ENCODE measurements at regions not wholly inside any gene's neighbourhood (a gene's known extent, or its start where the extent isn't known, plus 50 kb on each side); places are given as distances from the start of the nearest gene placed in this dataset.
"Not testable (repeated sequence)": the region's sequence is repeated elsewhere in the genome, so short reads cannot be mapped to it uniquely, and the experiment has no call there.

GRCh38 chr4:12071316-12071715 lies 642.6 kb upstream of the HS3ST1 start:
- DNase-seq (ENCODE audit: low read depth), result no peak

GRCh38 chr4:12053966-12054365 lies 625.3 kb upstream of the HS3ST1 start:
- no peak for DNase-seq (ENCODE audit: low read depth)

GRCh38 chr4:12053556-12053955 lies 624.9 kb upstream of the HS3ST1 start:
- no peak for DNase-seq (ENCODE audit: low read depth)

- no peak for DNase-seq (ENCODE audit: low read depth)
Observed at GRCh38 chr4:12050357-12050756, 621.7 kb upstream of the HS3ST1 start.

GRCh38 chr4:12042818-12043217 lies 614.1 kb upstream of the HS3ST1 start:
- no peak for DNase-seq (ENCODE audit: low read depth)

- no peak for DNase-seq (ENCODE audit: low read depth)
Observed at GRCh38 chr4:12041828-12042227, 613.1 kb upstream of the HS3ST1 start.

GRCh38 chr4:12036450-12036849 lies 607.8 kb upstream of the HS3ST1 start:
- no peak for DNase-seq (ENCODE audit: low read depth)

GRCh38 chr4:12028258-12028657 lies 599.6 kb upstream of the HS3ST1 start:
- DNase-seq (ENCODE audit: low read depth), result no peak

GRCh38 chr4:12022409-12022808 lies 593.7 kb upstream of the HS3ST1 start:
- no peak for DNase-seq (ENCODE audit: low read depth)

- no peak for DNase-seq (ENCODE audit: low read depth)
Observed at GRCh38 chr4:12016729-12017128, 588.0 kb upstream of the HS3ST1 start.

- no peak for DNase-seq (ENCODE audit: low read depth)
Observed at GRCh38 chr4:12005471-12005870, 576.8 kb upstream of the HS3ST1 start.

- not testable (repeated sequence) for DNase-seq (ENCODE audit: low read depth)
Observed at GRCh38 chr4:11996581-11996980, 567.9 kb upstream of the HS3ST1 start.

GRCh38 chr4:11976726-11977263 lies 548.1 kb upstream of the HS3ST1 start:
- no peak for DNase-seq (ENCODE audit: low read depth)

- DNase-seq (ENCODE audit: low read depth), result no peak
Observed at GRCh38 chr4:11973270-11973669, 544.6 kb upstream of the HS3ST1 start.

- no peak for DNase-seq (ENCODE audit: low read depth)
Observed at GRCh38 chr4:11970754-11971153, 542.1 kb upstream of the HS3ST1 start.

GRCh38 chr4:11966782-11967181 lies 538.1 kb upstream of the HS3ST1 start:
- no peak for DNase-seq (ENCODE audit: low read depth)

GRCh38 chr4:11954093-11954492 lies 525.4 kb upstream of the HS3ST1 start:
- no peak for DNase-seq (ENCODE audit: low read depth)

GRCh38 chr4:11949355-11949754 lies 520.7 kb upstream of the HS3ST1 start:
- DNase-seq (ENCODE audit: low read depth), result no peak

GRCh38 chr4:11947629-11948028 lies 518.9 kb upstream of the HS3ST1 start:
- DNase-seq (ENCODE audit: low read depth), result not testable (repeated sequence)

- no peak for DNase-seq (ENCODE audit: low read depth)
Observed at GRCh38 chr4:11937941-11938340, 509.2 kb upstream of the HS3ST1 start.

- no peak for DNase-seq (ENCODE audit: low read depth)
Observed at GRCh38 chr4:11931266-11931820, 502.6 kb upstream of the HS3ST1 start.

- DNase-seq (ENCODE audit: low read depth), result no peak
Observed at GRCh38 chr4:11929080-11929479, 500.4 kb upstream of the HS3ST1 start.

GRCh38 chr4:11919316-11919715 lies 490.6 kb upstream of the HS3ST1 start:
- no peak for DNase-seq (ENCODE audit: low read depth)

- DNase-seq (ENCODE audit: low read depth), result no peak
Observed at GRCh38 chr4:11914406-11914805, 485.7 kb upstream of the HS3ST1 start.

Data from activated T-helper 9 cell treated with anti-CD3 and anti-CD28 coated beads, Interleukin-2, amount 50 U/mL, for 16 hours (primary cell).